ENCODE measurements at regions not wholly inside any gene's neighbourhood (a gene's known extent, or its start where the extent isn't known, plus 50 kb on each side); places are given as distances from the start of the nearest gene placed in this dataset.

DNA sequence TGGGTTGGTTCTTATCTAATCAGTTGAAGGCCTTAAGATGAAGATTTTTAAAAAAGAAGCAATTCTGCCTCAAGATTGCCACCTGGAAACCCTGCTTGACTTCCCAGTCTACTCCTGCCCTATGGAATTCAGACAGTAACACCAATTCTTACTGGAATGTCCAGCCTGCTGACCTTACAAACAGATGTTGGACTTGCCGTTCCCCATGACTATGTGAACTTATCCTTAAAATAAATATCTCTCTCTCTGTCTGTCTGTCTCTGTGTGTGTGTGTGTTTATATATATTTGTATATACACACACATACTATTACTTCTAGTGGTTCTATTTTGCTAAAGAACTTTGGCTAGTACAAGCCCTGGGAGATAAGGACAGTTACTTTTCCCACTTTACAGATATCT lies 675.3 kb downstream of the SLC4A3 start:
- no peak for TF ChIP-seq POLR2A (IDR thresholded peaks at IDR 0.05)
- TF ChIP-seq, protein P1, sequence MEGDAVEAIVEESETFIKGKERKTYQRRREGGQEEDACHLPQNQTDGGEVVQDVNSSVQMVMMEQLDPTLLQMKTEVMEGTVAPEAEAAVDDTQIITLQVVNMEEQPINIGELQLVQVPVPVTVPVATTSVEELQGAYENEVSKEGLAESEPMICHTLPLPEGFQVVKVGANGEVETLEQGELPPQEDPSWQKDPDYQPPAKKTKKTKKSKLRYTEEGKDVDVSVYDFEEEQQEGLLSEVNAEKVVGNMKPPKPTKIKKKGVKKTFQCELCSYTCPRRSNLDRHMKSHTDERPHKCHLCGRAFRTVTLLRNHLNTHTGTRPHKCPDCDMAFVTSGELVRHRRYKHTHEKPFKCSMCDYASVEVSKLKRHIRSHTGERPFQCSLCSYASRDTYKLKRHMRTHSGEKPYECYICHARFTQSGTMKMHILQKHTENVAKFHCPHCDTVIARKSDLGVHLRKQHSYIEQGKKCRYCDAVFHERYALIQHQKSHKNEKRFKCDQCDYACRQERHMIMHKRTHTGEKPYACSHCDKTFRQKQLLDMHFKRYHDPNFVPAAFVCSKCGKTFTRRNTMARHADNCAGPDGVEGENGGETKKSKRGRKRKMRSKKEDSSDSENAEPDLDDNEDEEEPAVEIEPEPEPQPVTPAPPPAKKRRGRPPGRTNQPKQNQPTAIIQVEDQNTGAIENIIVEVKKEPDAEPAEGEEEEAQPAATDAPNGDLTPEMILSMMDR (IDR thresholded peaks at IDR 0.05) = no peak
